HG02571 (cell line): ENCODE measurements at regions not wholly inside any gene's neighbourhood (a gene's known extent, or its start where the extent isn't known, plus 50 kb on each side); places are given as distances from the start of the nearest gene placed in this dataset.

Experiments
- ATAC-seq: cut with Tn5 transposase; IDR thresholded peaks from one replicate; pipeline ENCODE4 v1.9.1; 2021; ENCODE audit warnings: mild to moderate bottlenecking, moderate library complexity; ENCODE audit not compliant: unreplicated experiment

- no peak for ATAC-seq
These were observed 197.8 kb downstream of the FSCB start for GRCh38 chr14:44309331-44309730.

- ATAC-seq, result no peak
These were observed 206.2 kb downstream of the FSCB start for GRCh38 chr14:44300916-44301315.

GRCh38 chr14:44297437-44297836, 209.6 kb downstream of the FSCB start:
- no peak for ATAC-seq

GRCh38 chr14:44291366-44291915, 215.6 kb downstream of the FSCB start:
- no peak for ATAC-seq

- no peak for ATAC-seq
These were observed 219.2 kb downstream of the FSCB start for GRCh38 chr14:44287858-44288257.

GRCh38 chr14:44286201-44286600, 220.9 kb downstream of the FSCB start:
- ATAC-seq, result no peak

GRCh38 chr14:44283836-44284235, 223.2 kb downstream of the FSCB start:
- no peak for ATAC-seq

- no peak for ATAC-seq
These were observed 227.7 kb downstream of the FSCB start for GRCh38 chr14:44279357-44279756.

GRCh38 chr14:44271637-44272036, 235.4 kb downstream of the FSCB start:
- ATAC-seq, result no peak

GRCh38 chr14:44271006-44271405, 236.1 kb downstream of the FSCB start:
- ATAC-seq, result no peak

GRCh38 chr14:44265246-44265645, 241.8 kb downstream of the FSCB start:
- no peak for ATAC-seq

- no peak for ATAC-seq
These were observed 291.4 kb downstream of the FSCB start for GRCh38 chr14:44215660-44216059.

GRCh38 chr14:44211718-44212117, 295.4 kb downstream of the FSCB start:
- no peak for ATAC-seq

GRCh38 chr14:44204061-44204835, 302.8 kb downstream of the FSCB start:
- ATAC-seq, result no peak

GRCh38 chr14:44180975-44181374, 326.1 kb downstream of the FSCB start:
- no peak for ATAC-seq

GRCh38 chr14:44170556-44170955, 336.5 kb downstream of the FSCB start:
- ATAC-seq, result no peak

- no peak for ATAC-seq
These were observed 337.0 kb downstream of the FSCB start for GRCh38 chr14:44170101-44170500.

GRCh38 chr14:44168566-44168965, 338.5 kb downstream of the FSCB start:
- ATAC-seq, result no peak

GRCh38 chr14:44166611-44167010, 340.5 kb downstream of the FSCB start:
- no peak for ATAC-seq

GRCh38 chr14:44165936-44166335, 341.1 kb downstream of the FSCB start:
- ATAC-seq, result no peak

- no peak for ATAC-seq
These were observed 341.8 kb downstream of the FSCB start for GRCh38 chr14:44165286-44165685.

- ATAC-seq, result no peak
These were observed 343.1 kb downstream of the FSCB start for GRCh38 chr14:44163946-44164345.

GRCh38 chr14:44162197-44162596, 344.9 kb downstream of the FSCB start:
- ATAC-seq, result no peak
